ENCODE measurements at regions not wholly inside any gene's neighbourhood (a gene's known extent, or its start where the extent isn't known, plus 50 kb on each side); places are given as distances from the start of the nearest gene placed in this dataset.

GRCh38 chr10:111267673-111268072 is 190.8 kb downstream of the ADRA2A start:
- H3K9ac ChIP-seq: no peak overlapping the region
- no peaks in the 10 kb centered on the region for H3K4me1 ChIP-seq (ENCODE audit: low read depth, poor library complexity, severe bottlenecking)
- no peaks in the 10 kb centered on the region for H4K20me1 ChIP-seq (ENCODE audit: insufficient read depth)
- no peaks in the 10 kb centered on the region for H3K36me3 ChIP-seq (ENCODE audit: insufficient read depth)
- no peaks in the 10 kb centered on the region for H3K79me2 ChIP-seq (ENCODE audit: insufficient read depth, low read depth)
- no peak overlapping the region for H3K4me3 ChIP-seq (IDR thresholded peaks at IDR 0.05; ENCODE audit: insufficient read depth, low read depth, low read length)
- no peak overlapping the region for H2AFZ ChIP-seq (ENCODE audit: low read depth)
- no peak overlapping the region for H3K4me2 ChIP-seq
- H3K27me3 ChIP-seq (ENCODE audit: insufficient read depth, low read depth): no peaks in the 10 kb centered on the region
- H3K27ac ChIP-seq: no peak overlapping the region
- no peak for TF ChIP-seq CTCF (conservative IDR thresholded peaks at IDR 0.05; ENCODE audit: low read depth, low read length)

- Histone ChIP-seq H2AFZ (ENCODE audit: low read depth) (no peak overlapping the region), H3K4me1 (ENCODE audit: low read depth, poor library complexity, severe bottlenecking) (no peaks in the 10 kb centered on the region), H3K27me3 (ENCODE audit: insufficient read depth, low read depth) (no peaks in the 10 kb centered on the region), H3K4me3 (IDR thresholded peaks at IDR 0.05; ENCODE audit: insufficient read depth, low read depth, low read length) (no peak overlapping the region), H4K20me1 (ENCODE audit: insufficient read depth) (no peaks in the 10 kb centered on the region), H3K4me2 (no peak overlapping the region), H3K27ac (no peak overlapping the region), H3K9ac (no peak overlapping the region), H3K36me3 (ENCODE audit: insufficient read depth) (no peaks in the 10 kb centered on the region), H3K79me2 (ENCODE audit: insufficient read depth, low read depth) (no peaks in the 10 kb centered on the region)
- TF ChIP-seq CTCF (conservative IDR thresholded peaks at IDR 0.05; ENCODE audit: low read depth, low read length): no peak
Measured at GRCh38 chr10:111273235-111273634, 196.4 kb downstream of the ADRA2A start.

- H4K20me1 ChIP-seq (ENCODE audit: insufficient read depth): no peaks in the 10 kb centered on the region
- no peaks in the 10 kb centered on the region for H3K79me2 ChIP-seq (ENCODE audit: insufficient read depth, low read depth)
- H3K4me3 ChIP-seq (IDR thresholded peaks at IDR 0.05; ENCODE audit: insufficient read depth, low read depth, low read length): no peak overlapping the region
- no peaks in the 10 kb centered on the region for H3K27me3 ChIP-seq (ENCODE audit: insufficient read depth, low read depth)
- H3K4me2 ChIP-seq: no peak overlapping the region
- H3K27ac ChIP-seq: no peak overlapping the region
- H3K36me3 ChIP-seq (ENCODE audit: insufficient read depth): no peaks in the 10 kb centered on the region
- H3K9ac ChIP-seq: no peak overlapping the region
- H3K4me1 ChIP-seq (ENCODE audit: low read depth, poor library complexity, severe bottlenecking): no peaks in the 10 kb centered on the region
- TF ChIP-seq CTCF (conservative IDR thresholded peaks at IDR 0.05; ENCODE audit: low read depth, low read length): no peak
- H2AFZ ChIP-seq (ENCODE audit: low read depth): no peak overlapping the region
Measured at GRCh38 chr10:111273635-111274034, 196.8 kb downstream of the ADRA2A start.

GRCh38 chr10:111275091-111275490 is 198.3 kb downstream of the ADRA2A start:
- Histone ChIP-seq H3K27me3 (ENCODE audit: insufficient read depth, low read depth) (no peaks in the 10 kb centered on the region), H3K4me3 (IDR thresholded peaks at IDR 0.05; ENCODE audit: insufficient read depth, low read depth, low read length) (no peak overlapping the region), H2AFZ (ENCODE audit: low read depth) (no peak overlapping the region), H4K20me1 (ENCODE audit: insufficient read depth) (no peaks in the 10 kb centered on the region), H3K9ac (no peak overlapping the region), H3K27ac (no peak overlapping the region), H3K79me2 (ENCODE audit: insufficient read depth, low read depth) (no peaks in the 10 kb centered on the region), H3K4me2 (no peak overlapping the region), H3K36me3 (ENCODE audit: insufficient read depth) (no peaks in the 10 kb centered on the region), H3K4me1 (ENCODE audit: low read depth, poor library complexity, severe bottlenecking) (no peaks in the 10 kb centered on the region)
- no peak for TF ChIP-seq CTCF (conservative IDR thresholded peaks at IDR 0.05; ENCODE audit: low read depth, low read length)

GRCh38 chr10:111277661-111278060 is 200.8 kb downstream of the ADRA2A start:
- no peak for TF ChIP-seq CTCF (conservative IDR thresholded peaks at IDR 0.05; ENCODE audit: low read depth, low read length)
- no peak overlapping the region for H3K9ac ChIP-seq

More at GRCh38 chr10:111277661-111278060, 200.8 kb downstream of the ADRA2A start:
- Histone ChIP-seq H3K4me3 (IDR thresholded peaks at IDR 0.05; ENCODE audit: insufficient read depth, low read depth, low read length) (no peak overlapping the region), H4K20me1 (ENCODE audit: insufficient read depth) (no peaks in the 10 kb centered on the region), H3K36me3 (ENCODE audit: insufficient read depth) (no peaks in the 10 kb centered on the region), H3K4me1 (ENCODE audit: low read depth, poor library complexity, severe bottlenecking) (no peaks in the 10 kb centered on the region), H3K4me2 (no peak overlapping the region), H3K27me3 (ENCODE audit: insufficient read depth, low read depth) (no peaks in the 10 kb centered on the region), H3K79me2 (ENCODE audit: insufficient read depth, low read depth) (no peaks in the 10 kb centered on the region), H2AFZ (ENCODE audit: low read depth) (no peak overlapping the region), H3K27ac (no peak overlapping the region)

Data from KMS-11 (cell line).